ENCODE measurements at regions not wholly inside any gene's neighbourhood (a gene's known extent, or its start where the extent isn't known, plus 50 kb on each side); places are given as distances from the start of the nearest gene placed in this dataset.
"Not testable (repeated sequence)": the region's sequence is repeated elsewhere in the genome, so short reads cannot be mapped to it uniquely, and the experiment has no call there.

DNA sequence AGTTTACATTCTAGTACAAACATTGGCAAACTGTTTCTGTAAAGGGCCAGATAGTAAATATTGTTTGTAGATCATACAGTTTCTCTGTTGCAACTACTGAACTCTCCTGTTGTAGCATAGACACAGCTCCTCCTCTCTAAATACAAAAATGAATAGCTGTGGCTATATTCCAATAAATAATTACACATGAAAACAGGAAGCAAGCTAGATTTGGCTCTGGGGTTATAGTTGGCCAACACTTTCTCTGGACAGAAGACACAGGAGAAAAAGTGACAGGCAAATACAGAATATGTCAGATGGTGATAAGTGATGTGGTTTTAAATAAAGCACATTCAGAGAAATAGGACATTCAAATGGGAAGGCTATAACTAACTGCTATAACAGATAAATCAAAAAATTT lies 957.0 kb downstream of the LTN1 start:
- TF ChIP-seq, protein P1, sequence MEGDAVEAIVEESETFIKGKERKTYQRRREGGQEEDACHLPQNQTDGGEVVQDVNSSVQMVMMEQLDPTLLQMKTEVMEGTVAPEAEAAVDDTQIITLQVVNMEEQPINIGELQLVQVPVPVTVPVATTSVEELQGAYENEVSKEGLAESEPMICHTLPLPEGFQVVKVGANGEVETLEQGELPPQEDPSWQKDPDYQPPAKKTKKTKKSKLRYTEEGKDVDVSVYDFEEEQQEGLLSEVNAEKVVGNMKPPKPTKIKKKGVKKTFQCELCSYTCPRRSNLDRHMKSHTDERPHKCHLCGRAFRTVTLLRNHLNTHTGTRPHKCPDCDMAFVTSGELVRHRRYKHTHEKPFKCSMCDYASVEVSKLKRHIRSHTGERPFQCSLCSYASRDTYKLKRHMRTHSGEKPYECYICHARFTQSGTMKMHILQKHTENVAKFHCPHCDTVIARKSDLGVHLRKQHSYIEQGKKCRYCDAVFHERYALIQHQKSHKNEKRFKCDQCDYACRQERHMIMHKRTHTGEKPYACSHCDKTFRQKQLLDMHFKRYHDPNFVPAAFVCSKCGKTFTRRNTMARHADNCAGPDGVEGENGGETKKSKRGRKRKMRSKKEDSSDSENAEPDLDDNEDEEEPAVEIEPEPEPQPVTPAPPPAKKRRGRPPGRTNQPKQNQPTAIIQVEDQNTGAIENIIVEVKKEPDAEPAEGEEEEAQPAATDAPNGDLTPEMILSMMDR (IDR thresholded peaks at IDR 0.05; ENCODE audit: low read depth, low read length, poor library complexity, severe bottlenecking): not testable (repeated sequence)
- TF ChIP-seq EZH2phosphoT487 (IDR thresholded peaks at IDR 0.05; ENCODE audit: borderline replicate concordance, low read length): not testable (repeated sequence)
